ENCODE measurements at regions not wholly inside any gene's neighbourhood (a gene's known extent, or its start where the extent isn't known, plus 50 kb on each side); places are given as distances from the start of the nearest gene placed in this dataset.
"Not testable (repeated sequence)": the region's sequence is repeated elsewhere in the genome, so short reads cannot be mapped to it uniquely, and the experiment has no call there.

- no peak for DNase-seq (ENCODE audit: low spot score)
- WGBS: 71% methylated on average over 1 of the region's 1 CpG
- H3K9me3 ChIP-seq (ENCODE audit: control insufficient read depth in 4 of 4, low read length in 3 of 4): no peaks in the 10 kb centered on the region
- no peak for TF ChIP-seq MAX (IDR thresholded peaks at IDR 0.05)
- no peak for TF ChIP-seq SP1 (IDR thresholded peaks at IDR 0.05)
- no peak for TF ChIP-seq HNF4A (conservative IDR thresholded peaks at IDR 0.05)
- TF ChIP-seq FOXA1 (IDR thresholded peaks at IDR 0.05): no peak
- TF ChIP-seq JUND (IDR thresholded peaks at IDR 0.05): no peak
- no peak for TF ChIP-seq RXRA (IDR thresholded peaks at IDR 0.05)
- TF ChIP-seq REST (IDR thresholded peaks at IDR 0.05): no peak
- TF ChIP-seq CTCF (IDR thresholded peaks at IDR 0.05; ENCODE audit: low read depth, low read length, missing input control): no peak
- no peak for TF ChIP-seq GABPA (IDR thresholded peaks at IDR 0.05 in 1 of 2, conservative IDR thresholded peaks at IDR 0.05 in 1 of 2)
- no peak for TF ChIP-seq RAD21 (IDR thresholded peaks at IDR 0.05)
- TF ChIP-seq ATF3 (IDR thresholded peaks at IDR 0.05): no peak
- no peak for TF ChIP-seq YY1 (IDR thresholded peaks at IDR 0.05)
- TF ChIP-seq FOXA2 (IDR thresholded peaks at IDR 0.05): no peak
- TF ChIP-seq NR2F2 (IDR thresholded peaks at IDR 0.05): no peak
- no peak for TF ChIP-seq ZBTB33 (IDR thresholded peaks at IDR 0.05)
- no peak for TF ChIP-seq EGR1 (IDR thresholded peaks at IDR 0.05; ENCODE audit: low read depth in 2 of 2)
- no peak for TF ChIP-seq HNF4G (IDR thresholded peaks at IDR 0.05)
- no peak for TF ChIP-seq TAF1 (conservative IDR thresholded peaks at IDR 0.05)
- H3K27ac ChIP-seq (ENCODE audit: low read depth in 1 of 2, low read length in 2 of 2): no peak overlapping the region
- no peaks in the 10 kb centered on the region for H3K4me1 ChIP-seq (ENCODE audit: control insufficient read depth in 4 of 4, insufficient read depth in 4 of 4, low read length in 3 of 4)
- H3K36me3 ChIP-seq (ENCODE audit: control insufficient read depth in 4 of 4, insufficient read depth in 3 of 4, low read depth in 1 of 4, low read length in 3 of 4): no peaks in the 10 kb centered on the region
- H3K4me3 ChIP-seq (ENCODE audit: low read depth in 1 of 3, low read length in 3 of 3): no peak overlapping the region
- no peak overlapping the region for H3K9ac ChIP-seq (ENCODE audit: low read depth in 1 of 2, low read length in 2 of 2)
- H3K27me3 ChIP-seq (ENCODE audit: control insufficient read depth in 4 of 4, insufficient read depth in 4 of 4, low read length in 3 of 4): no peaks in the 10 kb centered on the region
These were observed 570.9 kb upstream of the RAB6C start for GRCh38 chr2:129408570-129408969.

- H3K36me3 ChIP-seq (ENCODE audit: control insufficient read depth in 4 of 4, insufficient read depth in 3 of 4, low read depth in 1 of 4, low read length in 3 of 4); H3K4me1 ChIP-seq (ENCODE audit: control insufficient read depth in 4 of 4, insufficient read depth in 4 of 4, low read length in 3 of 4); H3K27me3 ChIP-seq (ENCODE audit: control insufficient read depth in 4 of 4, insufficient read depth in 4 of 4, low read length in 3 of 4); H3K4me3 ChIP-seq (ENCODE audit: low read depth in 1 of 3, low read length in 3 of 3); DNase-seq (ENCODE audit: low spot score); H3K9ac ChIP-seq (ENCODE audit: low read depth in 1 of 2, low read length in 2 of 2); H3K9me3 ChIP-seq (ENCODE audit: control insufficient read depth in 4 of 4, low read length in 3 of 4); H3K27ac ChIP-seq (ENCODE audit: low read depth in 1 of 2, low read length in 2 of 2): not testable (repeated sequence)
- WGBS: 93% methylated on average over 16 of the region's 24 CpGs
These were observed 562.4 kb upstream of the RAB6C start for GRCh38 chr2:129417041-129417440.

All from liver (tissue), 8 donors.